Endothelial cell of umbilical vein (primary cell): ENCODE measurements at regions not wholly inside any gene's neighbourhood (a gene's known extent, or its start where the extent isn't known, plus 50 kb on each side); places are given as distances from the start of the nearest gene placed in this dataset.

Source experiments
- BruUV-seq: library from RNA; stranded (reverse); fragments of 400-500 nt; replicated peaks from 2 replicates; lab custom pipeline; 2021; lab: Mats Ljungman, UMichigan
- CTCF ChIA-PET: fragments of 300-600, 350-600 bp; sonication (Branson Sonifier 250); formaldehyde crosslinking; loops from one replicate; lab custom pipeline; 2021; ENCODE audit warnings: antibody characterized with exemption, inconsistent platforms; lab: Charles Lee
- POLR2A ChIA-PET: fragments of 300-600, 350-600 bp; sonication (Branson Sonifier 250); formaldehyde crosslinking; loops from one replicate; lab custom pipeline; 2021; ENCODE audit warnings: antibody characterized with exemption, inconsistent platforms; lab: Charles Lee
- DNase-seq: peaks from one replicate; pipeline ENCODE4 v3.0.0-alpha.2; 2011; ENCODE audit warnings: low read depth, low spot score
- FAIRE-seq: peaks from 2 replicates; lab custom pipeline; 2011; peaks lifted over from hg19 to GRCh38; lab: Jason Lieb, UNC
- H2AFZ ChIP-seq: 2 replicates; pipeline ENCODE4 v1.6.0; 2012; ENCODE audit warnings: low read depth, low read length, control low read depth, inconsistent platforms
- H3K27ac ChIP-seq: 2 replicates; pipeline ENCODE4 v1.5.1; 2011; ENCODE audit warnings: low read depth, mild to moderate bottlenecking, control low read depth, low read length, moderate library complexity; ENCODE audit not compliant: insufficient read depth
- H3K27me3 ChIP-seq, 2 experiments: 2 replicates each; pipeline versions ENCODE4 v1.6.0 to v1.6.1; 2011; ENCODE audit warnings: low read length in 2 of 2, mixed read lengths in 1 of 2; ENCODE audit not compliant: control insufficient read depth in 2 of 2, insufficient read depth in 2 of 2
- H3K36me3 ChIP-seq, 2 experiments: 2 replicates in 1 of 2; 3 replicates in 1 of 2; pipeline ENCODE4 v1.5.1; 2011; ENCODE audit warnings: low read length in 2 of 2, mild to moderate bottlenecking in 1 of 2, moderate library complexity in 1 of 2; ENCODE audit not compliant: control insufficient read depth in 2 of 2, insufficient read depth in 2 of 2; ENCODE audit errors: extremely low read depth in 1 of 2
- H3K4me1 ChIP-seq: 3 replicates; pipeline ENCODE4 v1.5.1; 2011; ENCODE audit warnings: mild to moderate bottlenecking, low read length; ENCODE audit not compliant: control insufficient read depth, insufficient read depth; ENCODE audit errors: extremely low read depth
- H3K4me2 ChIP-seq: 2 replicates; pipeline ENCODE4 v1.6.1; 2011; ENCODE audit warnings: low read length, control low read depth, mixed read lengths; ENCODE audit not compliant: insufficient read depth
- H3K4me3 ChIP-seq, 3 experiments: fragments of 200-600 bp in 1 of 3; sonication (generic), shearing (Covaris generic) in 1 of 3; replicated peaks in 1 of 3; 2 replicates each; pipeline ENCODE4 v1.5.1; 2011 to 2016; ENCODE audit warnings: control low read depth in 3 of 3, low read length in 3 of 3, mild to moderate bottlenecking in 2 of 3, inconsistent platforms in 1 of 3, low read depth in 1 of 3, moderate library complexity in 1 of 3; ENCODE audit not compliant: insufficient read depth in 1 of 3
- H3K79me2 ChIP-seq: 2 replicates; pipeline ENCODE4 v1.6.0; 2012; ENCODE audit warnings: low read length, inconsistent platforms; ENCODE audit not compliant: control insufficient read depth, insufficient read depth
- H3K9ac ChIP-seq: replicated peaks from 2 replicates; pipeline ENCODE3; 2011; ENCODE audit warnings: low read length, control low read depth; ENCODE audit not compliant: insufficient read depth; ENCODE audit errors: extremely low read depth
- H3K9me1 ChIP-seq: replicated peaks from 3 replicates; pipeline ENCODE4 v1.6.0; 2011; ENCODE audit warnings: mild to moderate bottlenecking, low read length; ENCODE audit not compliant: control insufficient read depth, insufficient read depth; ENCODE audit errors: extremely low read depth
- H3K9me3 ChIP-seq: replicated peaks from 2 replicates; pipeline ENCODE4 v1.5.1; 2012; ENCODE audit warnings: low read length, inconsistent platforms; ENCODE audit not compliant: control insufficient read depth, insufficient read depth
- H4K20me1 ChIP-seq: replicated peaks from 2 replicates; pipeline ENCODE3; 2011; ENCODE audit warnings: mild to moderate bottlenecking, low read length; ENCODE audit not compliant: control insufficient read depth, insufficient read depth; ENCODE audit errors: extremely low read depth
- EZH2 ChIP-seq: IDR thresholded peaks from 2 replicates; pipeline ENCODE4 v1.6.1; 2012; ENCODE audit warnings: borderline replicate concordance, low read depth, mild to moderate bottlenecking, moderate library complexity, low read length, inconsistent platforms; ENCODE audit not compliant: severe bottlenecking
- FOS ChIP-seq: IDR thresholded peaks from 2 replicates; pipeline ENCODE4 v1.6.1; 2011; ENCODE audit warnings: mild to moderate bottlenecking, low read length, moderate library complexity, borderline replicate concordance; ENCODE audit not compliant: insufficient read depth
- GATA2 ChIP-seq: IDR thresholded peaks from 2 replicates; pipeline ENCODE4 v1.7.0; 2011; ENCODE audit warnings: low read depth, mild to moderate bottlenecking, moderate library complexity, mixed read lengths, low read length; ENCODE audit not compliant: insufficient read length, insufficient read depth
- JUN ChIP-seq: IDR thresholded peaks from 2 replicates; pipeline ENCODE4 v1.6.1; 2011; ENCODE audit warnings: borderline replicate concordance, low read depth; ENCODE audit not compliant: insufficient read length, insufficient read depth
- MYC ChIP-seq: IDR thresholded peaks from one replicate; pipeline ENCODE4 v1.6.1; 2011; ENCODE audit warnings: mild to moderate bottlenecking, low read depth, low read length
- POLR2A ChIP-seq: IDR thresholded peaks from 2 replicates; pipeline ENCODE4 v1.6.1; 2012; ENCODE audit warnings: low read depth, mild to moderate bottlenecking, control low read depth, low read length
- POLR2AphosphoS5 ChIP-seq: IDR thresholded peaks from 2 replicates; pipeline ENCODE4 v1.6.1; 2012; ENCODE audit warnings: low read depth, mild to moderate bottlenecking, control low read depth, low read length, moderate library complexity; ENCODE audit not compliant: insufficient read depth
- dilution Hi-C: fragments of 300-500 bp; cut with MboI; formaldehyde crosslinking; loops from one replicate; pipeline ENCODE4 v1.15.0; 2019; ENCODE audit warnings: low sequenced_read_pairs; ENCODE audit not compliant: extremely low pct_ligation_motif_present
- intact Hi-C: fragments of 100-400 bp; cut with micrococcal nuclease; formaldehyde crosslinking; loops from one replicate; pipeline ENCODE4 v1.10.0; 2022
- TF ChIP-seq, protein P1 (sequence below): IDR thresholded peaks from 2 replicates; pipeline ENCODE4 v1.6.1; 2011; ENCODE audit not compliant: insufficient read depth, insufficient read length
- TF ChIP-seq, protein P2 (sequence below), 2 donors: IDR thresholded peaks; 1 replicate in 1 of 2; 2 replicates in 1 of 2; pipeline ENCODE4 v1.5.1; 2011; ENCODE audit warnings: low read length in 2 of 2, mild to moderate bottlenecking in 2 of 2, moderate library complexity in 2 of 2, control low read depth in 1 of 2, inconsistent platforms in 1 of 2, low read depth in 1 of 2; ENCODE audit not compliant: insufficient read depth in 1 of 2; ENCODE audit errors: extremely low read depth in 1 of 2

DNA sequence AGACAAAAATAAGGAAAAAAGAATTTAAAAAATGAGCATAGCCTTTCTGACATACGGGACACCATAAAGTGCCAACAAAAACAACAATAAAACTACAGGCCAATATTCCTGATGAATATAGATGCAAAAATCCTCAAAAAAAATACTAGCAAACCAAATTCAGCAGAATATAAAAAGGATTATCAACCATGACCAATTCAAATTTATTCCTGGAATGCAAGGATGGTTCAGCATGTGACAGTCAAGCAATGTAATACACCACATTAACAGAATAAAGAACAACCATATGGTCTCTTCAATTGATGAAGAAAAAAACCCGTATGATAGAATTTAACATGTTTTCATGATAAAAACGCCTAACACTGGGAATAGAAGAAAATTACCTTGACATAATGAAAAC is 341.7 kb downstream of the PYDC2 start:
- Histone ChIP-seq H3K4me3 (no peak overlapping the region), H4K20me1 (no peaks in the 10 kb centered on the region), H3K79me2 (no peaks in the 10 kb centered on the region), H3K36me3 (no peaks in the 10 kb centered on the region), H3K9me3 (no peaks in the 10 kb centered on the region), H3K9ac (no peak overlapping the region), H3K27ac (no peak overlapping the region), H2AFZ (no peak overlapping the region), H3K4me1 (no peaks in the 10 kb centered on the region), H3K9me1 (no peaks in the 10 kb centered on the region), H3K4me2 (no peak overlapping the region), H3K27me3 (no peaks in the 10 kb centered on the region)
- CTCF ChIA-PET, result no interaction called here
- POLR2A ChIA-PET, result no interaction called here
- FAIRE-seq (no peak), DNase-seq (no peak)
- no TSS peak for BruUV-seq
- no peak for TF ChIP-seq FOS
- TF ChIP-seq MYC, result no peak
- TF ChIP-seq GATA2, result no peak
- no peak for TF ChIP-seq POLR2A
- TF ChIP-seq, protein P1, sequence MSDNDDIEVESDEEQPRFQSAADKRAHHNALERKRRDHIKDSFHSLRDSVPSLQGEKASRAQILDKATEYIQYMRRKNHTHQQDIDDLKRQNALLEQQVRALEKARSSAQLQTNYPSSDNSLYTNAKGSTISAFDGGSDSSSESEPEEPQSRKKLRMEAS, result no peak
- TF ChIP-seq POLR2AphosphoS5, result no peak
- TF ChIP-seq, protein P2, sequence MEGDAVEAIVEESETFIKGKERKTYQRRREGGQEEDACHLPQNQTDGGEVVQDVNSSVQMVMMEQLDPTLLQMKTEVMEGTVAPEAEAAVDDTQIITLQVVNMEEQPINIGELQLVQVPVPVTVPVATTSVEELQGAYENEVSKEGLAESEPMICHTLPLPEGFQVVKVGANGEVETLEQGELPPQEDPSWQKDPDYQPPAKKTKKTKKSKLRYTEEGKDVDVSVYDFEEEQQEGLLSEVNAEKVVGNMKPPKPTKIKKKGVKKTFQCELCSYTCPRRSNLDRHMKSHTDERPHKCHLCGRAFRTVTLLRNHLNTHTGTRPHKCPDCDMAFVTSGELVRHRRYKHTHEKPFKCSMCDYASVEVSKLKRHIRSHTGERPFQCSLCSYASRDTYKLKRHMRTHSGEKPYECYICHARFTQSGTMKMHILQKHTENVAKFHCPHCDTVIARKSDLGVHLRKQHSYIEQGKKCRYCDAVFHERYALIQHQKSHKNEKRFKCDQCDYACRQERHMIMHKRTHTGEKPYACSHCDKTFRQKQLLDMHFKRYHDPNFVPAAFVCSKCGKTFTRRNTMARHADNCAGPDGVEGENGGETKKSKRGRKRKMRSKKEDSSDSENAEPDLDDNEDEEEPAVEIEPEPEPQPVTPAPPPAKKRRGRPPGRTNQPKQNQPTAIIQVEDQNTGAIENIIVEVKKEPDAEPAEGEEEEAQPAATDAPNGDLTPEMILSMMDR (IDR thresholded peaks at IDR 0.05; ENCODE audit: extremely low read depth in 1 of 2, insufficient read depth in 1 of 2, low read depth in 1 of 2, low read length in 2 of 2), result no peak
- no peak for TF ChIP-seq EZH2
- TF ChIP-seq JUN, result no peak
- intact Hi-C loops, result no loop called here
- dilution Hi-C loops, result no loop called here
